D341Med (cell line): ENCODE measurements at regions not wholly inside any gene's neighbourhood (a gene's known extent, or its start where the extent isn't known, plus 50 kb on each side); places are given as distances from the start of the nearest gene placed in this dataset.

ENCODE experiments used
- DNase-seq: peaks from one replicate; pipeline ENCODE4 v3.0.0; 2012; ENCODE audit warnings: low spot score

GRCh38 chr7:4613846-4614548 is 68.1 kb upstream of the FOXK1 start:
- DNase-seq: no peak

GRCh38 chr7:4616116-4616515 is 66.0 kb upstream of the FOXK1 start:
- no peak for DNase-seq

- no peak for DNase-seq
Observed at GRCh38 chr7:4621396-4621795, 60.7 kb upstream of the FOXK1 start.

GRCh38 chr7:4626318-4626845 is 55.7 kb upstream of the FOXK1 start:
- DNase-seq: no peak

- DNase-seq: no peak
Observed at GRCh38 chr7:4629287-4629895, 52.7 kb upstream of the FOXK1 start.

- peak; percentile 66 for DNase-seq
Observed at GRCh38 chr7:4631380-4632179, 50.5 kb upstream of the FOXK1 start.
